ENCODE measurements at regions not wholly inside any gene's neighbourhood (a gene's known extent, or its start where the extent isn't known, plus 50 kb on each side); places are given as distances from the start of the nearest gene placed in this dataset.

DNA sequence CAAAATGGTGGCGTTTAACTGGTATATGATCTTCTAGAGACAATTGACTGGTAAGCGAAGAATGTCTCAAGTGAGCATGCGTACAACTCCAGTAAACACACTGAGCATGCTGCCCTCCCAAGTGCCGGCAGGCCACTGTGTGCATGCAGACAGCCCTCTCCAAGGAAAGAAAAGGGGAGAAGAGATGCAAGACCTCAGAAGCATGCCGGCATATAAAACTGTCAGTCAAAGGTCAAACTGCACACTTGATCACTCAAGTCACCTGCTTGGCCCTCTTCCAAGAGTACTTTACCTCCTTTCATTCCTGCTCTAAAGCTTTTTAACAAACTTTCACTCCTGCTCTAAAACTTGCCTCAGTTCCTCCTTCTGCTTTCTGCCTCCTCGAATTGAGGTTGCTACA lies 910.2 kb downstream of the TAF11L14 start:
- Histone ChIP-seq H3K4me3 (no peak overlapping the region), H3K27ac (no peak overlapping the region), H3K27me3 (no peaks in the 10 kb centered on the region), H3K9me3 (no peaks in the 10 kb centered on the region), H3K36me3 (replicated peaks in 1 of 2; ENCODE audit: insufficient read depth in 1 of 2, low read depth in 2 of 2) (no peaks in the 10 kb centered on the region), H3K4me1 (no peaks in the 10 kb centered on the region)
- TF ChIP-seq POLR2A (IDR thresholded peaks at IDR 0.05): no peak
- TF ChIP-seq, protein P1, sequence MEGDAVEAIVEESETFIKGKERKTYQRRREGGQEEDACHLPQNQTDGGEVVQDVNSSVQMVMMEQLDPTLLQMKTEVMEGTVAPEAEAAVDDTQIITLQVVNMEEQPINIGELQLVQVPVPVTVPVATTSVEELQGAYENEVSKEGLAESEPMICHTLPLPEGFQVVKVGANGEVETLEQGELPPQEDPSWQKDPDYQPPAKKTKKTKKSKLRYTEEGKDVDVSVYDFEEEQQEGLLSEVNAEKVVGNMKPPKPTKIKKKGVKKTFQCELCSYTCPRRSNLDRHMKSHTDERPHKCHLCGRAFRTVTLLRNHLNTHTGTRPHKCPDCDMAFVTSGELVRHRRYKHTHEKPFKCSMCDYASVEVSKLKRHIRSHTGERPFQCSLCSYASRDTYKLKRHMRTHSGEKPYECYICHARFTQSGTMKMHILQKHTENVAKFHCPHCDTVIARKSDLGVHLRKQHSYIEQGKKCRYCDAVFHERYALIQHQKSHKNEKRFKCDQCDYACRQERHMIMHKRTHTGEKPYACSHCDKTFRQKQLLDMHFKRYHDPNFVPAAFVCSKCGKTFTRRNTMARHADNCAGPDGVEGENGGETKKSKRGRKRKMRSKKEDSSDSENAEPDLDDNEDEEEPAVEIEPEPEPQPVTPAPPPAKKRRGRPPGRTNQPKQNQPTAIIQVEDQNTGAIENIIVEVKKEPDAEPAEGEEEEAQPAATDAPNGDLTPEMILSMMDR (IDR thresholded peaks at IDR 0.05): no peak
- intact Hi-C loops (cut with DNase I): no loop called here
- ATAC-seq (no peak), DNase-seq (no peak)
- WGBS, 2 donors: 51 to 59% methylated on average over 6 of the region's 6 CpGs

DNA sequence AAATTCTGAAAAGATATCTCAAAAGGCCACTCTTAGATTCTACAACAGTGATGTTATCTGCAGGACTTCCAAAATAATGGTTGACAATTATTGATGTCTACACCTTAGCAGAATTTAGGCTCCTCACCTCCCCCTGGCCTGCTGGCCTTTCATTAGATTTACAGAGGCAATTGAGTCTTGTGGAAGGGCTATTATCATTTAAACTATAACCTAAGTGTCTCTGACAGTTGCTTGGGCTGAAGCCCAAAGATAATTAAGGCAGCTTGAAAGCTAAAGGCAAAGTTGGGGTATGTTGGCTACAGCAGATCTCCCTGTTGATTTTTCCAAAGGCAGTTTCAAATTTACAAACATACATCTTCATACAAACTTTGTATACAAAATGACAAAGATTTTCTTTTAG lies 912.3 kb downstream of the TAF11L14 start:
- intact Hi-C loops (cut with DNase I): no loop called here
- ATAC-seq: no peak
- DNase-seq: no peak
- Histone ChIP-seq H3K36me3 (replicated peaks in 1 of 2; ENCODE audit: insufficient read depth in 1 of 2, low read depth in 2 of 2) (no peaks in the 10 kb centered on the region), H3K27ac (no peak overlapping the region), H3K4me1 (no peaks in the 10 kb centered on the region), H3K27me3 (no peaks in the 10 kb centered on the region), H3K4me3 (no peak overlapping the region), H3K9me3 (no peaks in the 10 kb centered on the region)
- TF ChIP-seq, protein P1 (IDR thresholded peaks at IDR 0.05): no peak
- TF ChIP-seq POLR2A (IDR thresholded peaks at IDR 0.05): no peak

DNA sequence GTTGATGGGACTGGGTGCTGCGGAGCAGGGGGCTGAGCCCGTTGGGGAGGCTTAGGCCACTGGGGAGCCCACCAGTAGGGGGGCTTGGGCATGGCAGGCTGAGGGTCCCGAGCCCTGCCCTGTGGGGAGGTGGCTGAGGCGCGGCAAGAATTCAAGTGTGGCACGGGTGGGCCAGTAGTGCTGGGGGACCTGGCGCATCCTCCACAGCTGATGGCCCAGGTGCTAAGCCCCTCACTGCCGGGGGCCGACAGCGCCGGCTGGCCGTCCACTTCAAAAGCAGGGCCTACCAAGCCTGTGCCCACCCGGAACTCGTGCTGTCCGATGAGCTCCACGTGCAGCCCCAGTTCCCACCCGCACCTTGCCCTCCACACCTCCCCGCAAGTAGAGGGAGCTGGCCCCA lies 917.5 kb downstream of the TAF11L14 start:
- DNase-seq: no peak
- Histone ChIP-seq H3K4me1 (no peaks in the 10 kb centered on the region), H3K36me3 (replicated peaks in 1 of 2; ENCODE audit: insufficient read depth in 1 of 2, low read depth in 2 of 2) (no peaks in the 10 kb centered on the region), H3K4me3 (no peak overlapping the region), H3K9me3 (no peaks in the 10 kb centered on the region), H3K27ac (no peak overlapping the region), H3K27me3 (no peaks in the 10 kb centered on the region)
- TF ChIP-seq, protein P1 (IDR thresholded peaks at IDR 0.05): no peak
- no peak for TF ChIP-seq POLR2A (IDR thresholded peaks at IDR 0.05)
- 76 to 96% methylated on average over 13 to 15 of the region's 18 CpGs for WGBS, 2 donors
- ATAC-seq: no peak
- intact Hi-C loops (cut with DNase I): no loop called here

DNA sequence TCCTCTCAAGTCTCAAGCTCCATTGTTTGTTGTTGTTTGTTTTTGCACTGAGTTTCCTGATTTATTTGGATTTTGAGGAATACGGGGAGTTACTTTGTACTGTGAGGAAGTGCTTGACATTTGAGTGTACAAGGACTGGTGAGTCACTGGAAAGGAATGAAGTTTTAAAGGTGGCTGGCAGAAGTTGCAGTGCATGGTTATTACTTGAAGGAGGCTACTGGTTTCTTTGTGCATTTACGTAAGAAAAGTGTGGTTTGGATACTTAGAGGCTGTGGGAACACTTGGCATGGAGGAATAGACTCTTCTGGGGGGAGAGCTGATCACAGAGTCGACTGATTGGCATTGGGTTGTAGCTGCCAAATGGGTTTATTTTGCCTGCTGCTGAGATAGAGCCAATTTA lies 919.0 kb downstream of the TAF11L14 start:
- no peak for ATAC-seq

DNA sequence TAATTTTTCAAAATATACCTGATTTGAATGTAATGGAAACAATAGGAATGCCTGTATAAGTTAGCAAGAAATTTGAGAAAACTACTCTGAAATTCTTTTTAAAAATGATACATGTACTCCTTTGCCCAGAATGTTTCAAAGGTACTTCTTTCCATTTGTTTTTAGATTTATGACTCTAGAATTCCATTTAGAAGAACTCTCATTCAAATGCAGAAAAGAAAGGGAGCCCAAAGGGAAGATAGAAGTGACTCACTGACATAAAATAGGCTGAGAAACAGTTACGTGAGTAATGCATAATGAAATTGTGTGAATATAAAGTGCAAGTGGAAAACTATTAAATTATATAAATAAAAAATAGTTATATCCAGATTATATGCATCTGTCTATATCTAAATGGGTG lies 926.3 kb downstream of the TAF11L14 start:
- H3K4me3 ChIP-seq: no peak overlapping the region
- DNase-seq: no peak
- intact Hi-C loops (cut with DNase I): no loop called here
- no peak overlapping the region for H3K27ac ChIP-seq
- H3K36me3 ChIP-seq (replicated peaks in 1 of 2; ENCODE audit: insufficient read depth in 1 of 2, low read depth in 2 of 2): no peaks in the 10 kb centered on the region
- no peaks in the 10 kb centered on the region for H3K27me3 ChIP-seq
- 75 to 86% methylated on average over 1 of the region's 1 CpG for WGBS, 2 donors
- no peak for TF ChIP-seq POLR2A (IDR thresholded peaks at IDR 0.05)
- TF ChIP-seq, protein P1 (IDR thresholded peaks at IDR 0.05): no peak
- no peak for ATAC-seq
- H3K9me3 ChIP-seq: no peaks in the 10 kb centered on the region
- H3K4me1 ChIP-seq: no peaks in the 10 kb centered on the region

More for the DNA sequence above, 919.0 kb downstream of the TAF11L14 start:
- no peaks in the 10 kb centered on the region for H3K36me3 ChIP-seq (replicated peaks in 1 of 2; ENCODE audit: insufficient read depth in 1 of 2, low read depth in 2 of 2)
- no peak overlapping the region for H3K27ac ChIP-seq
- no peak overlapping the region for H3K4me3 ChIP-seq
- DNase-seq: no peak
- TF ChIP-seq, protein P1 (IDR thresholded peaks at IDR 0.05): no peak
- TF ChIP-seq POLR2A (IDR thresholded peaks at IDR 0.05): no peak
- WGBS, 2 donors: 21 to 35% methylated on average over 3 of the region's 3 CpGs
- intact Hi-C loops (cut with DNase I): no loop called here
- H3K4me1 ChIP-seq: no peaks in the 10 kb centered on the region
- no peaks in the 10 kb centered on the region for H3K27me3 ChIP-seq
- no peaks in the 10 kb centered on the region for H3K9me3 ChIP-seq

All from body of pancreas (tissue), 4 donors.